GM12872 (cell line): ENCODE measurements at regions not wholly inside any gene's neighbourhood (a gene's known extent, or its start where the extent isn't known, plus 50 kb on each side); places are given as distances from the start of the nearest gene placed in this dataset.

Source experiments
- TF ChIP-seq, protein P1 (sequence below): IDR thresholded peaks from 3 replicates; pipeline ENCODE4 v1.5.1; 2011; ENCODE audit warnings: low read depth, mild to moderate bottlenecking, low read length, moderate library complexity; ENCODE audit not compliant: insufficient read depth

DNA sequence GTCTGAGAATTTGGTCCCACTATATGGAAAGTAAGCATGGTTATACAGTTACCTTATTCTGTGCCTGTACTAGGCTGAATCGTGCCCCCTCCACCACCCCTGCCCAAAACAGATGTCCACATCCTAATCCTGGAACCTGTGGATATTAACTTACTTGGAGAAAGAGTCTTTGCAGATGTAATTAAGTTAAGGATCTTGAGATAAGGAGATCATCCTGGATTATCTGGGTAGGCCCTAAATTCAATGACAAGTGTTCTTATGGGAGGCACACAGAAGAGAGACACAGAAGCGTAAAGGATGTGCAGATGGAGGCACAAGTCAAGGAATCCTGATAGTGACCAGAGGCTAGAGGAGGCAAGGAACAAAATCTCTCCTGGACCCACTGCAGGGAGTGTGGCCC lies 116.7 kb upstream of the MAN1A1 start:
- TF ChIP-seq, protein P1, sequence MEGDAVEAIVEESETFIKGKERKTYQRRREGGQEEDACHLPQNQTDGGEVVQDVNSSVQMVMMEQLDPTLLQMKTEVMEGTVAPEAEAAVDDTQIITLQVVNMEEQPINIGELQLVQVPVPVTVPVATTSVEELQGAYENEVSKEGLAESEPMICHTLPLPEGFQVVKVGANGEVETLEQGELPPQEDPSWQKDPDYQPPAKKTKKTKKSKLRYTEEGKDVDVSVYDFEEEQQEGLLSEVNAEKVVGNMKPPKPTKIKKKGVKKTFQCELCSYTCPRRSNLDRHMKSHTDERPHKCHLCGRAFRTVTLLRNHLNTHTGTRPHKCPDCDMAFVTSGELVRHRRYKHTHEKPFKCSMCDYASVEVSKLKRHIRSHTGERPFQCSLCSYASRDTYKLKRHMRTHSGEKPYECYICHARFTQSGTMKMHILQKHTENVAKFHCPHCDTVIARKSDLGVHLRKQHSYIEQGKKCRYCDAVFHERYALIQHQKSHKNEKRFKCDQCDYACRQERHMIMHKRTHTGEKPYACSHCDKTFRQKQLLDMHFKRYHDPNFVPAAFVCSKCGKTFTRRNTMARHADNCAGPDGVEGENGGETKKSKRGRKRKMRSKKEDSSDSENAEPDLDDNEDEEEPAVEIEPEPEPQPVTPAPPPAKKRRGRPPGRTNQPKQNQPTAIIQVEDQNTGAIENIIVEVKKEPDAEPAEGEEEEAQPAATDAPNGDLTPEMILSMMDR = no peak

GRCh38 chr6:119463081-119463626 lies 113.6 kb upstream of the MAN1A1 start:
- TF ChIP-seq, protein P1 = no peak

GRCh38 chr6:119461187-119461586 lies 111.6 kb upstream of the MAN1A1 start:
- TF ChIP-seq, protein P1 = no peak

DNA sequence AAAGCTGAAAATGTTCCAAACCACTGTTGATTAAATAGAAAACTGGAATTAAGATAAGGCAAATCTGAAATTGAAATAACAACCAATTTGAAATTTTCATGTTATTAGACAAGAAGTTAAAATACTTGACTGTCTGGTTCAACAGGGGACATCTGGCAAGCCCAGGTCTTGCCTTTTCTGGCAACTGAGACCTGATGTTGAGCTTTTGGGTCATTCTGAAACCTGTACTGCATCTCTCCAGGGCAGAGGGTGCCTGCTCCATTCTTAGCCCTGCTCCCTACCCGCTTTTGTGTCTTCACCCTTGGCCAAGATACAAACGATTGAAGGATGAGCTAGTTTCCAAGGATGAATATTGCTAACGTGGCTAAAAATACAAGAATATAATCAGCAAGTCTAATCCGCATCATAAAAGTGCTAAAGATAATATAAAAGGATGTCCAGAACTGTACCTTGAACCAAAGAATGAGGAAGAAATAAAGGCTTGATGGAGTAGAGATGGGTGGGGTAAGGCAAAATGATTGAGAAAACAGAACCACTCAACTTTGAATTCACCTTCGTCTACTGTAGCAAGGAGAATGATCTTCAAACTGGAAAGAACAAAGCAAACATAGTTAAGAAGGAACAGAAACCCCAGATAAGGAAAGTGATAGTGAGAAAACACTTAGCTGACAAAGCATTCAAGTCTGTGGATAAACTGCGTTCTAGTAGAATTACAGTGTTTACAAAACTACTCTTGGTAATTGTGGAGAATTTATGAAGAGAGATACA lies 109.8 kb upstream of the MAN1A1 start:
- TF ChIP-seq, protein P1 = no peak

DNA sequence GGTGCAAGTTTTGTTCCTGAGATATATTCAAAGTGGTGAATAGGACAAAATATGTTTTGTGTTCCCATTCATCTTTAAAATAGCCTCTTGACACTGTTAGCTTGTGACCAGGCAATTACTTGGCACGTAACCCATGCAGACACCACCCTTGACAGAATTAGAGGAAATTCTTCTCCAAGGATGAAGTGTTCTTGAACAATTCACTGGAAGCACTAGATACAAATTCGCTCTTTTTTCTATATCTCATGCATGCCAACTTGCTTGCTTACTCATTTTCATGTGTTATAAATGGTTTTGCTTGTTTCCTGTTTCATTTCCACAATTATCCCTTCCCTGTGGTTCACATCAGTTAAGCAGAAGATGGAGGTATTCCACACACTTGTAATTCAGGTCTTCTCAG lies 105.2 kb upstream of the MAN1A1 start:
- TF ChIP-seq, protein P1 = no peak

GRCh38 chr6:119453242-119454200 lies 104.0 kb upstream of the MAN1A1 start:
- TF ChIP-seq, protein P1 = no peak
